H1 (cell line): ENCODE measurements at regions not wholly inside any gene's neighbourhood (a gene's known extent, or its start where the extent isn't known, plus 50 kb on each side); places are given as distances from the start of the nearest gene placed in this dataset.

ENCODE experiments used
- CTCF ChIA-PET: fragments of 300-600 bp; sonication (Branson Sonifier 250); formaldehyde crosslinking; loops from one replicate; lab custom pipeline; 2021; ENCODE audit not compliant: partially characterized antibody; lab: Charles Lee
- POLR2A ChIA-PET: fragments of 300-600 bp; sonication (Branson Sonifier 250); formaldehyde crosslinking; loops from one replicate; lab custom pipeline; 2021; ENCODE audit warnings: inconsistent platforms; ENCODE audit not compliant: partially characterized antibody; lab: Charles Lee
- DNase-seq, 2 experiments: peaks; one replicate each; pipeline versions ENCODE4 v3.0.0 to v3.0.0-alpha.2; 2010 to 2022; ENCODE audit warnings: low spot score in 2 of 2, low read depth in 1 of 2, mixed read lengths in 1 of 2
- FAIRE-seq: peaks from 2 replicates; lab custom pipeline; 2011; peaks lifted over from hg19 to GRCh38; lab: Jason Lieb, UNC
- H2AFZ ChIP-seq: 2 replicates; pipeline ENCODE4 v1.8.1; 2012; ENCODE audit warnings: low read length, inconsistent platforms
- H2AK5ac ChIP-seq: 2 replicates; pipeline ENCODE4 v1.6.1; 2013; ENCODE audit warnings: low read depth, low read length
- H2BK120ac ChIP-seq: replicated peaks from 2 replicates; pipeline ENCODE3; 2013; ENCODE audit warnings: low read depth, low read length, inconsistent platforms
- H2BK12ac ChIP-seq: 2 replicates; pipeline ENCODE4 v1.6.1; 2013; ENCODE audit warnings: low read depth, low read length
- H2BK15ac ChIP-seq: 2 replicates; pipeline ENCODE4 v1.6.1; 2013; ENCODE audit warnings: low read length
- H2BK20ac ChIP-seq: 2 replicates; pipeline ENCODE4 v1.6.1; 2013; ENCODE audit warnings: low read length
- H2BK5ac ChIP-seq: 2 replicates; pipeline ENCODE4 v1.6.1; 2013; ENCODE audit warnings: low read depth, low read length
- H3K14ac ChIP-seq: 2 replicates; pipeline ENCODE4 v1.6.1; 2013; ENCODE audit warnings: inconsistent platforms; ENCODE audit not compliant: insufficient read length
- H3K18ac ChIP-seq: 2 replicates; pipeline ENCODE4 v1.6.1; 2013; ENCODE audit warnings: low read length; ENCODE audit errors: extremely low read depth
- H3K23ac ChIP-seq: 2 replicates; pipeline ENCODE4 v1.6.1; 2013; ENCODE audit warnings: inconsistent platforms; ENCODE audit not compliant: insufficient read length
- H3K23me2 ChIP-seq: 2 replicates; pipeline ENCODE4 v1.6.1; 2013; ENCODE audit warnings: low read depth, low read length
- H3K27ac ChIP-seq: 2 replicates; pipeline ENCODE4 v1.6.1; 2011; ENCODE audit warnings: low read depth, low read length, inconsistent platforms
- H3K27me3 ChIP-seq, 4 experiments: replicated peaks in 1 of 4; 1 replicate in 1 of 4; 2 replicates in 3 of 4; pipeline versions ENCODE4 v1.6.1 to v1.8.1; 2011 to 2013; ENCODE audit warnings: low read length in 3 of 4, mild to moderate bottlenecking in 3 of 4, inconsistent platforms in 2 of 4, mixed read lengths in 2 of 4, moderate library complexity in 1 of 4; ENCODE audit not compliant: control insufficient read depth in 3 of 4, insufficient read depth in 3 of 4; ENCODE audit errors: extremely low read depth in 1 of 4
- H3K36me3 ChIP-seq, 4 experiments: 2 replicates each; pipeline versions ENCODE4 v1.6.1 to v1.8.1; 2011 to 2013; ENCODE audit warnings: mild to moderate bottlenecking in 4 of 4, low read length in 3 of 4, moderate library complexity in 2 of 4, control low read depth in 1 of 4, inconsistent platforms in 1 of 4; ENCODE audit not compliant: insufficient read depth in 4 of 4, control insufficient read depth in 2 of 4
- H3K4ac ChIP-seq: replicated peaks from 2 replicates; pipeline ENCODE3; 2013; ENCODE audit warnings: low read length, low read depth, mixed read lengths, inconsistent platforms; ENCODE audit not compliant: insufficient read length
- H3K4me1 ChIP-seq, 4 experiments: replicated peaks in 1 of 4; 1 replicate in 1 of 4; 2 replicates in 3 of 4; pipeline versions ENCODE4 v1.6.1 to v1.8.1; 2011 to 2013; ENCODE audit warnings: low read length in 3 of 4, inconsistent platforms in 2 of 4, mixed read lengths in 1 of 4; ENCODE audit not compliant: insufficient read depth in 4 of 4, control insufficient read depth in 3 of 4
- H3K4me2 ChIP-seq, 2 experiments: 2 replicates each; pipeline versions ENCODE4 v1.6.1 to v1.8.1; 2011 to 2013; ENCODE audit warnings: low read depth in 2 of 2, low read length in 2 of 2, control low read depth in 1 of 2, inconsistent platforms in 1 of 2, mild to moderate bottlenecking in 1 of 2; ENCODE audit not compliant: insufficient read depth in 1 of 2
- H3K4me3 ChIP-seq, 4 experiments: fragments of 200-600, 300-600 bp in 1 of 4; sonication (generic), shearing (Covaris generic), sonication (Bioruptor Twin) in 1 of 4; 2 replicates each; pipeline versions ENCODE4 v1.5.1 to v1.8.1; 2011 to 2016; ENCODE audit warnings: low read length in 4 of 4, low read depth in 3 of 4, control low read depth in 2 of 4, inconsistent platforms in 2 of 4, mild to moderate bottlenecking in 2 of 4, mixed read lengths in 1 of 4, moderate library complexity in 1 of 4; ENCODE audit not compliant: insufficient read depth in 2 of 4; ENCODE audit errors: extremely low read depth in 1 of 4
- H3K56ac ChIP-seq: replicated peaks from 2 replicates; pipeline ENCODE3; 2013; ENCODE audit warnings: low read depth, mild to moderate bottlenecking, mixed read lengths, low read length, inconsistent platforms; ENCODE audit not compliant: insufficient read length
- H3K79me1 ChIP-seq: 2 replicates; pipeline ENCODE4 v1.6.1; 2013; ENCODE audit warnings: low read depth, low read length, control low read depth
- H3K79me2 ChIP-seq, 2 experiments: 2 replicates each; pipeline versions ENCODE4 v1.6.1 to v1.8.1; 2012 to 2013; ENCODE audit warnings: low read length in 2 of 2, mild to moderate bottlenecking in 2 of 2, inconsistent platforms in 1 of 2; ENCODE audit not compliant: insufficient read depth in 2 of 2, control insufficient read depth in 1 of 2
- H3K9ac ChIP-seq, 4 experiments: replicated peaks in 1 of 4; 1 replicate in 1 of 4; 2 replicates in 3 of 4; pipeline versions ENCODE4 v1.6.1 to v1.8.1; 2011 to 2013; ENCODE audit warnings: low read depth in 3 of 4, low read length in 3 of 4, control low read depth in 2 of 4, mild to moderate bottlenecking in 2 of 4, moderate library complexity in 2 of 4, inconsistent platforms in 1 of 4; ENCODE audit errors: extremely low read depth in 1 of 4
- H3K9me3 ChIP-seq, 2 experiments: 2 replicates each; pipeline versions ENCODE4 v1.6.1 to v1.8.1; 2012 to 2013; ENCODE audit warnings: mild to moderate bottlenecking in 2 of 2, moderate library complexity in 2 of 2, control low read depth in 1 of 2, inconsistent platforms in 1 of 2, low read depth in 1 of 2, low read length in 1 of 2, mixed read lengths in 1 of 2; ENCODE audit not compliant: insufficient read depth in 2 of 2
- H4K20me1 ChIP-seq, 2 experiments: replicated peaks in 1 of 2; 2 replicates each; pipeline versions ENCODE3 to v1.8.1; 2011 to 2013; ENCODE audit warnings: inconsistent platforms in 2 of 2, low read length in 2 of 2, mild to moderate bottlenecking in 1 of 2; ENCODE audit not compliant: insufficient read depth in 2 of 2, control insufficient read depth in 1 of 2
- H4K5ac ChIP-seq: 2 replicates; pipeline ENCODE4 v1.6.1; 2013; ENCODE audit warnings: low read length, low read depth, mixed read lengths, inconsistent platforms; ENCODE audit not compliant: insufficient read length
- H4K8ac ChIP-seq: 2 replicates; pipeline ENCODE4 v1.8.0; 2013; ENCODE audit warnings: mild to moderate bottlenecking, moderate library complexity, low read length, inconsistent platforms; ENCODE audit not compliant: insufficient read depth; ENCODE audit errors: extremely low read depth
- H4K91ac ChIP-seq: replicated peaks from 2 replicates; pipeline ENCODE3; 2013; ENCODE audit warnings: low read length, mixed read lengths, inconsistent platforms; ENCODE audit not compliant: insufficient read length
- CEBPB ChIP-seq: IDR thresholded peaks from 2 replicates; pipeline ENCODE4 v1.6.1; 2012; ENCODE audit warnings: low read depth, low read length
- FOSL1 ChIP-seq: IDR thresholded peaks from 2 replicates; pipeline ENCODE4 v1.6.1; 2011; ENCODE audit warnings: mild to moderate bottlenecking, low read depth, low read length, moderate library complexity; ENCODE audit not compliant: insufficient read depth
- HDAC6 ChIP-seq: IDR thresholded peaks from one replicate; pipeline ENCODE4 v1.7.1; 2012; ENCODE audit warnings: low read depth, mild to moderate bottlenecking, inconsistent platforms, low read length, moderate library complexity
- KDM1A ChIP-seq: fragments of 200-600, 300-600 bp; sonication (generic); IDR thresholded peaks from 2 replicates; pipeline ENCODE4 v1.7.1; 2016; ENCODE audit warnings: mild to moderate bottlenecking, low read length, borderline replicate concordance
- POLR2A ChIP-seq, 2 experiments: IDR thresholded peaks; 1 replicate in 1 of 2; 2 replicates in 1 of 2; pipeline ENCODE4 v1.6.1; 2011; ENCODE audit warnings: low read depth in 2 of 2, low read length in 2 of 2, mild to moderate bottlenecking in 2 of 2; ENCODE audit errors: control extremely low read depth in 1 of 2
- SP2 ChIP-seq: IDR thresholded peaks from 2 replicates; pipeline ENCODE4 v1.6.1; 2012; ENCODE audit warnings: mild to moderate bottlenecking, low read length, inconsistent platforms
- TAF7 ChIP-seq: optimal IDR thresholded peaks from 2 replicates; pipeline ENCODE3; 2011; ENCODE audit warnings: low read depth, mild to moderate bottlenecking, inconsistent platforms, low read length, moderate library complexity, borderline replicate concordance
- WGBS, 2 experiments: shearing (Covaris generic) in 1 of 2; methylation state at CpG; one replicate each; pipeline versions ENCODE4 v1.1.6 to v1.1.7; 2013 to 2015; ENCODE audit warnings: low lambda C conversion rate in 2 of 2, mixed read lengths in 2 of 2, inconsistent platforms in 1 of 2, low coverage in 1 of 2, missing lambda C conversion rate in 1 of 2; ENCODE audit not compliant: insufficient replicate concordance in 2 of 2, insufficient coverage in 1 of 2, insufficient read length in 1 of 2; ENCODE audit errors: extremely low coverage in 1 of 2, missing lambda C conversion rate in 1 of 2; 5-methylcytosine and 5-hydroxymethylcytosine counted together

DNA sequence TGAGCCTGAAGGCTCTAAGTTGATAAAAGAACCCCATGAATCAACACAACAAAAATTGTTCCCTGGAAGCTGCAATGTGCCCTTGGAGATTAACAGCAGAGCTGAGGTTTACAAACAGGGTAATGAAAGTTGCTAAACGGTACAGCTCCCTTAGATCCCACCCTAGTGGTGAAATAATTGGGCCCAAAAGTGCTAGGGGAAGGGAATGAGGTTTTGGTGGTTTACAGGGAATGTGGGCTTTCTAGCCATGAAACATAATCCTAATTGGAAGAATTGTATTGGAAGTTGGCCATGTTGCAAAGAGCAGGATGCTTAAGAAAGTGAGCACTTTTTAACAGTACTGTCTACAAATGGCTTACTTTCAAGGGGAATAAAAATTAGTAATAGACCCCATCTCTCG is 180.2 kb upstream of the SMIM21 start:
- H3K4ac ChIP-seq: no peak overlapping the region
- H3K9me3 ChIP-seq: no peaks in the 10 kb centered on the region
- no peaks in the 10 kb centered on the region; a peak in 1 of 7 replicates for H3K4me1 ChIP-seq
- H3K36me3 ChIP-seq: no peaks in the 10 kb centered on the region
- H2BK15ac ChIP-seq: no peak overlapping the region
- H4K5ac ChIP-seq: no peak overlapping the region
- FAIRE-seq (no peak), DNase-seq (no peak)
- no peaks in the 10 kb centered on the region for H3K23me2 ChIP-seq
- no peak overlapping the region for H2BK20ac ChIP-seq
- no peak overlapping the region for H3K14ac ChIP-seq
- H3K79me1 ChIP-seq: no peaks in the 10 kb centered on the region
- no peaks in the 10 kb centered on the region for H3K79me2 ChIP-seq
- H4K91ac ChIP-seq: no peak overlapping the region
- no peak overlapping the region for H3K18ac ChIP-seq
- no peak overlapping the region for H3K27ac ChIP-seq
- H3K56ac ChIP-seq: no peak overlapping the region
- H3K27me3 ChIP-seq: no peaks in the 10 kb centered on the region
- H2BK12ac ChIP-seq: no peak overlapping the region
- ChIA-PET POLR2A (no interaction called here), CTCF (interaction anchor here (0.6 to 0.7 kb wide), 2 partner anchors 9 to 1278 kb away, joined by 3 to 4 read pairs; no protein-coding TSS in a partner anchor)
- H2BK120ac ChIP-seq: no peak overlapping the region
- H4K20me1 ChIP-seq: no peaks in the 10 kb centered on the region
- H3K4me2 ChIP-seq: no peak overlapping the region
- H3K23ac ChIP-seq: no peak overlapping the region
- no peak overlapping the region for H4K8ac ChIP-seq
- 92% methylated on average over 2 of the region's 2 CpGs; no CpG with 5 or more reads in 1 of the 2 experiments for WGBS, 2 experiments
- peak overlapping the region; percentile 69 for H2AFZ ChIP-seq
- no peak overlapping the region for H3K4me3 ChIP-seq
- H2AK5ac ChIP-seq: no peak overlapping the region
- no peak overlapping the region for H3K9ac ChIP-seq
- H2BK5ac ChIP-seq: no peak overlapping the region
- TF ChIP-seq HDAC6: no peak
- no peak for TF ChIP-seq KDM1A
- no peak for TF ChIP-seq CEBPB
- TF ChIP-seq SP2: no peak
- no peak for TF ChIP-seq FOSL1
- no peak for TF ChIP-seq POLR2A (IDR thresholded peaks at IDR 0.05; ENCODE audit: control extremely low read depth in 1 of 2, low read depth in 2 of 2, low read length in 2 of 2)
- TF ChIP-seq TAF7: no peak
